GM18498 (cell line): ENCODE measurements at regions not wholly inside any gene's neighbourhood (a gene's known extent, or its start where the extent isn't known, plus 50 kb on each side); places are given as distances from the start of the nearest gene placed in this dataset.

ENCODE experiments used
- ATAC-seq: cut with Tn5 transposase; IDR thresholded peaks from one replicate; pipeline ENCODE4 v1.9.1; 2021; ENCODE audit warnings: mild to moderate bottlenecking, moderate library complexity; ENCODE audit not compliant: unreplicated experiment

DNA sequence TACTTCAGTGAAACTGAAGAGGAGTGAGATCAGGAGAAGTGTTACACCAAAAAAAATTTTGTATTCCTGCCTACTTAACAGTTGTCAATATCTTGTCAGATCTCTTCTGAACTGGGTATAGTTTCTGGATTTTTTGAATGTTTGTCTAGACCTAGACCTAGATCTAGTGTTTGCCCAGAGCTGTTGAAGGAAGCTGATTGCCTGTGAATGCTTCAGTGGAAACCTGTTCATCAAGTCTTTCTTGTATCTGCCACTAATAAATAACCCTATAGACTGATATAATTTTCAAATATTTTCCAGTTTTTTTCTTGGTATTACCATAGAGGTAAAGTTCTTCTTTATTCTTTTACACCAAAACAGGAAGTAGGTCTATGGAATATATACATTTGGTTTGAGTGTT, 781.5 kb upstream of the FBXO33 start:
- no peak for ATAC-seq

DNA sequence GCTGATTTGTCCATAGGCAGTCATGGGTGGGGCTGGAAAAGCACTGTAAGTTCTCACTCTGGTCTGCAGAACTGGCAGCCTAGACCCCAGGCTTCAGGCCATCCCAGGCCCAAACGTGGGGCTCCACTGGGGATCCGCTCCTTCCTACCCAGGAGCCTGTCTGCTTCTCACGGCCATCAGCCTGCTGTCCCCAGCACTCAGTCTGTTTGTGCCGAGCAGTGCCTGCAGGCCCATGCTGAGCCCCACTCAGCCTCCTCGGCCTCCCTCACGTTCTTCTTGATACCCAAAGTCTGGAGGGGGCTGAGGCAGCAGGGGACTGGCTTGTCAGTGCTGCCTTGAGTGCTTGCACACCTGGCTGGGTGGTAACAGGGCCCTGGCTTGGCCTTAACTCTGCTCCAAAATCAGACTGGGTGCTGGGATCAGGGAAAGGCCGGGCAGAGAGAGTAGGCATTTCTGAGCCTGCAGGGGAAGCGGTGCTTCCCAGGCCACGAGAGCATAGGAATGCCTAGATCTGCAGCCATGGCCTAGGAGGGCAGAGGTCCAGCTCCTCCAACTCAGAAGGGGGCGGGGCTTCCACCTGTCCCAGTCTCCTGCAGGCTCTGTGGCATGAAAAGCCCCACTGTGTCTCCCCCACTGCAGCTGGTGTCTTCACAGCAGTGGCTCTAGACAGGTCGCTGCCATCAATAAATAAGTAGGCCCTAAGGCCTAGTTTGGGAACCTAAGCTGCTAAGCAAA, 772.4 kb upstream of the FBXO33 start:
- ATAC-seq, result no peak

- no peak for ATAC-seq
Observed at GRCh38 chr14:40199101-40199500, 766.9 kb upstream of the FBXO33 start.

- no peak for ATAC-seq
Observed at GRCh38 chr14:40197344-40197743, 765.1 kb upstream of the FBXO33 start.

DNA sequence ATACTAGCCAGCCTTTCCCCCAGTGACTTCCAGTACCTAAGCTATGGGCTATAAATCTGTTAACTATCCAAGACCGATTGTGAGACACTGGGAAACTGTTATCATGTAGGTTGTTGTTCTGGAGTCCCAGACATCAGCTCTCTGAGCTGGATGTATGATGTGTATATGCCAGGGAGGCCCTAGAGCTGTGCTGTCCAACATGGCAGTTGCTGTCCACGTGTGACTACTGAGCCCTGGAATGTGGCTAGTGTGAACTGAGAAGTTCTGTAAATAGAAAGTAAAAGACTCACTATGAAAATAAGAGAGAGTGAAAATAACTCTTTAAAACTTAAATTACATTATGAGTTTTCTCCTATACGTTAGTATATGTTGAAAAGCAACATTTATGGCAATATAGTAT, 755.8 kb upstream of the FBXO33 start:
- no peak for ATAC-seq

DNA sequence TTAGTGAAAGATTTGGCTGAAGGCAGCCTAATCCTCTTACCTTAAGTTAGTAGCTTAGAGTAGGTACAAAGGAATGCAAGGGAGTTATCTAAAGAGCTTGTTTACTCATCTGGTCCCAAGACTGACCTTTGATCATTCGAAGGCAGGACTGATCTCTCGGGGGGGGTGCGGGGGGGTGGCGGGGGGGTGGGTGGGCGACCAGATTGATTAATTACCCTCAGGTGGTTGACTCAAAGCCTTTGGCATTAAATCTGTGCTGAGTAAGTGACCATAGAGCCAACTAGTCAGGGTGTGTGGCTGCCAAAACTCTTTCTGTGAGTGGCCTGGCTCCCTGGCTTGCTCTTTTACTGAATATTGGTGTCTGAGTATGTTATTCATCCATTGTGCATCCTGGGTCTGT, 731.9 kb upstream of the FBXO33 start:
- ATAC-seq, result no peak

DNA sequence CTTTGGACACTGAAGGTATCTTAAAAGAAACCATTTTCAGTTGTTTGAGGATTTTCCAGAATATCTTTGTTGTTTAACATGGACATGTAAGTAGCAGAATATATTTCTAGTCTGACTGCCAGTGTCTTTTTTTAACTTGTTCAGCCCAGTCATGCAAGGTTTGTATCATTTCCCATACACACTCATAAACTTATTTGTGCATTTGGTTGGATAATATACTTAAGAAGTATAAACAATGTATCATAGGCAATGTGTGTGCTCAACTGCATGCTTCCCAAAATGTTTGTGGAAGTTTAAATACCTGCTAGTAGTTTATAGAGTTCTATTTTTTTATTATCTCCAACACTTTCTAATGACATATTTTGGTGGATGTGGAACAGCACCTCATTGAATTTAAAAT, 707.4 kb upstream of the FBXO33 start:
- ATAC-seq, result no peak

- no peak for ATAC-seq
Observed at GRCh38 chr14:40133463-40133862, 701.2 kb upstream of the FBXO33 start.

- no peak for ATAC-seq
Observed at GRCh38 chr14:40129159-40129558, 696.9 kb upstream of the FBXO33 start.

- no peak for ATAC-seq
Observed at GRCh38 chr14:40123816-40124215, 691.6 kb upstream of the FBXO33 start.

DNA sequence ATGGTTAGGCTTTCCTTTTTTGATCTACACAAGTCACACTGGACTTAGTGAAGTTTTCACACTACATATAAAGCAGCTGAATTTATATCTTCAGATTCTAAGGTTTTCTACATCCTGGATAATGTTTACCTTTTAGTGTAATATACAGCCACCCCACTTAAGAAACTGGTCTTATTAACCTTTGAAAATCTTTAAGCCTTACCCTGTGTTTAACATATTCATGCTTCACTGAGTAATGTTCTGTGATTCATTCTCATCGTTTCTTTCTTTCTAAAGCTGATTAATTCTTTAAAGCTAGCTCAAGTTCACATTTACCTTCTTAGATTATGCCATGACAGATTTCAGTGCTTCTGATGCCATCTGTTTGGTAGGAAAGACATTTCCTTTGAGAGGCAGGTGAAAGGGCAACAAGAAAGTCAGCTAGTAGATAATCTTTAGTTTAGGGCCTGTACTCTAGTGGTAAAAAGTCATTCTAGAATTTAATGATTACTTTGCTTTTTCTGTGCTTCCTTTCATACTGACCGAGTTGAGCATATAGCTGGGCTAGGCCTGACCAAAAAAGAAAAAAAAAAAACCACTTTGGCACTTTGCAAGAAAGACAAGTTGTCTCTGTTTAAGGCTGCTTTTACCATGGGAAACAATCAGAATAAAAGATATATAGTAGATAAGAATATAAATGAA, 690.9 kb upstream of the FBXO33 start:
- peak; percentile 60 for ATAC-seq

GRCh38 chr14:40119765-40120164, 687.5 kb upstream of the FBXO33 start:
- ATAC-seq, result peak; percentile 54

DNA sequence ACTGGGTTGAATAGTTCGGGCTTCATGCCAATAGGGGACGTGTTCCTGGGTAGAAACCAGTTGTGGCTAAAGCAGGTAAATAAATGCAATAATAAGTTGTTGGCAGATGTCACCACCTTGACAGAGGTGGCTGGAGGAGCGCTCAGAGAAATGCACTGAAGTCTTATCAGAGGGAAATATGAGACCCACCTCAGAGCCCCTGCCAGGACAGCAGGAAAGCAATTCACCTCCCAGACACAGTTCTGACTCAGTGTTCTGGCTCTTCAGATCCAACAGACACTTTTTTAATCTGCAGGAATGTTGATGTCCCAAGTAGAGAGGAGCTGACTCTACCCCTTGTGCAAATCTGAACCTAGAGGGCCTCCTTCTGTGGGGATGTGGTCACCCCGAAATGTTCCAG, 687.1 kb upstream of the FBXO33 start:
- ATAC-seq, result peak; percentile 21

DNA sequence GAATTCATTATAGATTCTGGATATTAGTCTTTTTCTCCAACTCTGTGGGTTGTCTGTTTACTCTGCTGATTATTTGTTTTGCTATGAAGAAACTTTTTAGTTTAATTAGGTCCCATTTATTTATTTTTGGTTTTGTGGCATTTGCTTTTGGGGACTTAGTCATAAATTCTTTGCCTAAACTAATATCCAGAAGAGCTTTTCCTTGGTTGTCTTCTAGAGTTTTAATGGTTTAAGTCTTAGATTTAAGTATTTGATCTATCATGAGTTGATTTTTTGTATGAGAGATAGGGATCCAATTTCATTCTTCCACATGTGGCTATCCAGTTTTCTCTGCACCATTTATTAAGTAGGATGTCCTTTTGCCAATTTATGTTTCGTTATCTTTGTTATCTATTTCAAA, 683.4 kb upstream of the FBXO33 start:
- ATAC-seq, result no peak

GRCh38 chr14:40113671-40114070, 681.4 kb upstream of the FBXO33 start:
- ATAC-seq, result no peak

DNA sequence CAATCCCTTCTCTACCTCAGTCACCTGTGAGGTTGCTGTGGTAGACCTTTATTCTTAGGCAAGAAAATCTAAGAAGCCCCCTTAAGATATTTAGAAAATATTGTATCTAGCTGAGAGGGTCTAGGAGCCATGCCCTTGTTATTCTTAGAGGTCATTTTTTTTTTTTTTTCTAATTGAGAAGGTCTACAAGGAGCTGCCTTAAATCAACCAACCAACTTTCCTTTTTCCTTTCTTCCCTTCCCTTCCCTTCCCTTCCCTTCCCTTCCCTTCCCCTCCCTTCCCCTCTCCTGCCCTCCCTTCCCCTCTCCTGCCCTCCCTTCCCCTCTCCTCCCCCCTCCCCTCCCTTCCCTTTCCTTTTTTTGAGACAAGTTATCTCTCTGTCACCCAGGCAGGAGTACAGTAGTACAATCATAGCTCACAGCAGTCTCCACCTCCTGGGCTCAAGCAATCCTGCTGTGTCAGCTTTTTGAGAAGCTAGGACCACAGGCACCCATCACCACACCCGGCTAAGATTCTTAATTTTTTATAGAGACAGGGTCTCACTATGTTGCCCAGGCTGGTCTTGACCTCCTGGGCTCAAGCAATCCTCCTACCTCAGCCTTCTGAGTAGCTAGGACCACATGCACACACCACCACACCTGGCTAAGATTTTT, 668.4 kb upstream of the FBXO33 start:
- ATAC-seq, result no peak

DNA sequence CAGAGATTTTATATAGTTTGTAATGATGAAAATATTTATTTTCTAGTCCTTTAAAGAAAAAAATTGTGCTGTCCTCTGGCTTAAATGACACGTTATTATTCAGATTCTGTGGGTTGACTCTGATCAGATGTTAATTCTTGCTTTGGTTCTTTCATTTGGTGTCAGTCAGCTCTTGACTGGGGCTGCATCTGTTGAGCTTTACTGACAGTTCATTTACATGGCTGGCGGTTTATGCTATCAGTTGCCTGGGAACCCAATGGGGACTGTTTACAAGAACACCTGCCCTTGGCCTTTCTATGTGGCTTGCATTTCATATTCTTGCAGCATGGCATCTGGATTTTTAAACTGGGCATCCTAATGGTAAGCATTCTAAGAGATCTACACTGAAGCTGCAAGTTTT, 667.1 kb upstream of the FBXO33 start:
- no peak for ATAC-seq

DNA sequence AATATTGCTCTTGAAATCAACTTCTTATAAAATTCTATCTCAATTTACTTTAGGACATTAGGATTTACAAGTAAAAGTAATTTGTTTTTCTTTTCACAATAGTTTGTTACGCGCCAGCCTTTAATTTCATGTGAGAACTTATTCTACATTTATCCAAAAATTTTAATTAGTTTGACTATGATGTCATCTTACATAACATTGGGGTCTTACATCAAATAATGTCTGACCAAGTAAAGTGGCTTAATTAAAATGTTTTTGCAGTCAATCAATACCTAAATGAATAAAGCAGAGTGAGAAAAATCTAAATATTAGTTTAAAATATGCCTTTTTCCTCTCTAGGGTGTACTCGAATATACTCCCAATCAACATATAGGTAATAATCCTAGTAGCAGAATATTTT, 666.2 kb upstream of the FBXO33 start:
- no peak for ATAC-seq

DNA sequence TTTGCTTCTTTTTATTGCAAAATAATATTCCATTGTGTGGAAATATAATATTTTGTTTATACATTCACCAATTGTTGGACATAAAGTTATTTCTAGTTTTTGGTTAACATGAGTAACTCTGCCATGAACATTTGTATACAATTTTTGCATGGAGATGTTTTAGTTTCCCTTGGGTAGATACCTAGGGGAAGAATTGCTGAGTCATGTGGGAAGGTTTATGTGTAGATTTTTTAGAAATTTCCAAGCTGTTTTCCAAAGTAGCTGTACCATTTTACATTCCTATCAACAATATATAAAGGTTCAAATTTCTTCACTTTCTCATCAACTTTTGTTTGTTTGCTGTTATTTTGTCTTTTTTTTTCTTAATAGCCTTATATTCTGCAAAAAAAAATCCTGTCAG, 664.7 kb upstream of the FBXO33 start:
- no peak for ATAC-seq

GRCh38 chr14:40093800-40094199, 661.6 kb upstream of the FBXO33 start:
- ATAC-seq, result no peak

DNA sequence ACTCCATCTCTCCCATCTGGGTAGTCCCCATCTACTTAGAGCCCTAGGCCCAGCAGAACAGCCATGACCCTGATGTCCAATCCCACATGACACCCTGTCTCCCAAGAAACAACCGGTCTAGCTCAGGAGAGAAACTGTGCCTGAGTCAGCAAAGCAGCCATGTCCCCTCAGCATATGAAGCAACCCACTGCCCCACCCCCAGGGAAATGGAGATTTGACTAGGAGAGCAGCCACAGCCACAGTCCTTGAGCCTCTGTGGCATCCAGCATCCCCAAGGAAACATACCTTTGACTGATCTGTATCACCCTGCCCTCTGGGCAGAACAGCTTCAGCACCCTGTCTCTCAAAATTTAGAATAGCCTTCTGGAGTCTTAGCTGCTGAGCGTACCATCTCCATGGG, 641.9 kb upstream of the FBXO33 start:
- ATAC-seq, result no peak

DNA sequence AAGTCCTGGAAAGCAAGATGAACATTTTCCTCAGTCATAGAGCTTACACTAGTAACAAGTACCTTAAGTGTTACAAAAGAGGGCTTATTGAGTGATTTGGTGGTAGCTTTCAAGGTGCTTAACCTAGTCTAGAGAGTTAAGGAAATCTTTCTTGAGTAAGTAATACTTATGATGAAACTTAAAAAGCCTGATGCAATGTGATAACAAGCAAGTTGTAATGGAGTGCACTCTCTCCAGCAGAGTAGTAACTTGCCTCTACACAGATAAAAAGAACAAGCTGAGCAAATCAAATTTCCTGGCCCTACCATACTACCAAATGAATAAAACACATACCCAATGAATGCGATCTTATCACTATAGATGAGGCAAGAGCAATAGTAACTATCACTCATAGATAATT, 639.9 kb upstream of the FBXO33 start:
- ATAC-seq, result no peak
